ENCODE measurements at regions not wholly inside any gene's neighbourhood (a gene's known extent, or its start where the extent isn't known, plus 50 kb on each side); places are given as distances from the start of the nearest gene placed in this dataset.

GRCh38 chr1:70556541-70556940, 145.5 kb downstream of the CTH start:
- Mint-ChIP-seq H3K4me1 (no peaks in the 10 kb centered on the region), H3K27ac (no peak overlapping the region), H3K9me3 (ENCODE audit: insufficient read depth) (no peaks in the 10 kb centered on the region), H3K4me3 (no peak overlapping the region), H3K27me3 (no peaks in the 10 kb centered on the region)
- Histone ChIP-seq H3K4me1 (ENCODE audit: control insufficient read depth in 2 of 2, insufficient read depth in 2 of 2, low read length in 2 of 2) (no peaks in the 10 kb centered on the region), H3K9ac (ENCODE audit: low read length) (no peak overlapping the region), H3K4me3 (ENCODE audit: control extremely low read depth in 1 of 5, extremely low read depth in 1 of 5, insufficient read depth in 1 of 5, low read depth in 2 of 5, low read length in 4 of 5) (no peak overlapping the region), H2AFZ (ENCODE audit: insufficient read depth, low read depth, low read length, poor library complexity, severe bottlenecking) (no peak overlapping the region), H3K4me2 (replicated peaks; ENCODE audit: low read depth, low read length, poor library complexity, severe bottlenecking) (no peak overlapping the region), H3K27me3 (replicated peaks in 1 of 4; ENCODE audit: control extremely low read depth in 1 of 4, control insufficient read depth in 3 of 4, insufficient read depth in 4 of 4, low read length in 3 of 4) (no peaks in the 10 kb centered on the region), H3K79me2 (ENCODE audit: control insufficient read depth, insufficient read depth, low read length) (no peaks in the 10 kb centered on the region), H3K9me3 (ENCODE audit: control extremely low read depth in 1 of 3, control insufficient read depth in 2 of 3, insufficient read depth in 1 of 3, low read length in 2 of 3) (no peaks in the 10 kb centered on the region), H3K36me3 (replicated peaks in 1 of 2; ENCODE audit: control extremely low read depth in 1 of 2, control insufficient read depth in 1 of 2, extremely low read depth in 1 of 2, insufficient read depth in 2 of 2, low read length in 1 of 2) (no peaks in the 10 kb centered on the region), H4K20me1 (ENCODE audit: control insufficient read depth, insufficient read depth, low read length, poor library complexity, severe bottlenecking) (no peaks in the 10 kb centered on the region), H3K27ac (ENCODE audit: low read length in 2 of 2) (no peak overlapping the region)
- no peak for TF ChIP-seq CTCF (IDR thresholded peaks at IDR 0.05)
- TF ChIP-seq EZH2 (IDR thresholded peaks at IDR 0.05; ENCODE audit: borderline replicate concordance, insufficient read depth, low read depth, low read length, poor library complexity, severe bottlenecking) = no peak
- no peak for ATAC-seq (ENCODE audit: low read depth)
- ChIA-PET CTCF (no interaction called here), POLR2A (no interaction called here)
- WGBS (ENCODE audit: insufficient coverage) = no CpG with 5 or more reads among the region's 2 CpGs
- intact Hi-C loops (cut with micrococcal nuclease) = no loop called here
- DNase-seq = no peak

GRCh38 chr1:70567167-70567566, 156.1 kb downstream of the CTH start:
- Mint-ChIP-seq H3K27ac (no peak overlapping the region), H3K27me3 (peaks cover 4% of the 10 kb centered on the region), H3K9me3 (ENCODE audit: insufficient read depth) (no peaks in the 10 kb centered on the region), H3K4me3 (no peak overlapping the region), H3K4me1 (no peaks in the 10 kb centered on the region)
- POLR2A ChIA-PET = no interaction called here
- Histone ChIP-seq H3K27me3 (replicated peaks in 1 of 4; ENCODE audit: control extremely low read depth in 1 of 4, control insufficient read depth in 3 of 4, insufficient read depth in 4 of 4, low read length in 3 of 4) (no peaks in the 10 kb centered on the region), H3K79me2 (ENCODE audit: control insufficient read depth, insufficient read depth, low read length) (no peaks in the 10 kb centered on the region), H4K20me1 (ENCODE audit: control insufficient read depth, insufficient read depth, low read length, poor library complexity, severe bottlenecking) (no peaks in the 10 kb centered on the region), H3K4me2 (replicated peaks; ENCODE audit: low read depth, low read length, poor library complexity, severe bottlenecking) (no peak overlapping the region), H3K9ac (ENCODE audit: low read length) (no peak overlapping the region), H3K4me3 (ENCODE audit: control extremely low read depth in 1 of 5, extremely low read depth in 1 of 5, insufficient read depth in 1 of 5, low read depth in 2 of 5, low read length in 4 of 5) (no peak overlapping the region), H3K27ac (ENCODE audit: low read length in 2 of 2) (no peak overlapping the region), H3K36me3 (replicated peaks in 1 of 2; ENCODE audit: control extremely low read depth in 1 of 2, control insufficient read depth in 1 of 2, extremely low read depth in 1 of 2, insufficient read depth in 2 of 2, low read length in 1 of 2) (no peaks in the 10 kb centered on the region), H3K4me1 (ENCODE audit: control insufficient read depth in 2 of 2, insufficient read depth in 2 of 2, low read length in 2 of 2) (no peaks in the 10 kb centered on the region), H2AFZ (ENCODE audit: insufficient read depth, low read depth, low read length, poor library complexity, severe bottlenecking) (no peak overlapping the region), H3K9me3 (ENCODE audit: control extremely low read depth in 1 of 3, control insufficient read depth in 2 of 3, insufficient read depth in 1 of 3, low read length in 2 of 3) (no peaks in the 10 kb centered on the region)
- intact Hi-C loops (cut with micrococcal nuclease) = no loop called here
- DNase-seq = no peak
- TF ChIP-seq EZH2 (IDR thresholded peaks at IDR 0.05; ENCODE audit: borderline replicate concordance, insufficient read depth, low read depth, low read length, poor library complexity, severe bottlenecking) (no peak), CTCF (IDR thresholded peaks at IDR 0.05) (no peak)
- no peak for ATAC-seq (ENCODE audit: low read depth)
- CTCF ChIA-PET = no interaction called here
- WGBS (ENCODE audit: insufficient coverage) = 96% methylated on average over 5 of the region's 5 CpGs
